ENCODE measurements at regions not wholly inside any gene's neighbourhood (a gene's known extent, or its start where the extent isn't known, plus 50 kb on each side); places are given as distances from the start of the nearest gene placed in this dataset.
A peak's percentile ranks its signal among the peaks of the same experiment; 100 is the strongest.

- Mint-ChIP-seq H3K9me3 (no peaks in the 10 kb centered on the region), H3K27me3 (ENCODE audit: low read depth) (no peaks in the 10 kb centered on the region)
These were observed 111.8 kb upstream of the ZNF521 start for GRCh38 chr18:25463726-25464125.

DNA sequence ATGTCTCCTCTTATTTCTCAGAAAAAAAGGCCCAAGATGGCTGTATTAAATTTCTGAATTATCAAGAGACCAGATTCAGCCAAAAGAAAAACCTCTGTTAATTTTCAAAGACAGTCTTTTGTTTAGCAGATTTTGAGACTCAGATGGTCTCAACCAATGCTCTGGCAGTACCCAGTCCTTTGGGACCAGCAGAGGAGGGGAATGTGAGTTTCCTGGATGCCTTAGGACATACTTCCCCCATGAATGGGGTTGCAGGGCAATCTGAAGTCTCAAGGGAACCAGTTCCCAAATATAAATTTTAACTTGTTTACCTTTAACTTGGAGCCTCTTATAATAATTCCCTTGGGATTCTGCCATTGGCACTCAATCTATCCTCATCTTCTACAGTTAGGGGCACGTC is 107.8 kb upstream of the ZNF521 start:
- no peak overlapping the region for H3K4me3 Mint-ChIP-seq
- H3K9me3 Mint-ChIP-seq: no peaks in the 10 kb centered on the region
- H3K27me3 Mint-ChIP-seq (ENCODE audit: low read depth): no peaks in the 10 kb centered on the region
- TF ChIP-seq CTCF (IDR thresholded peaks at IDR 0.05; ENCODE audit: unreplicated experiment in 3 of 3): no peak
- peaks cover 46% of the 10 kb centered on the region for H3K4me1 Mint-ChIP-seq
- peak overlapping the region in 1 of 3 experiments; percentile 1 for H3K27ac Mint-ChIP-seq
- no peaks in the 10 kb centered on the region for H3K36me3 Mint-ChIP-seq (ENCODE audit: low read depth)

More at GRCh38 chr18:25463726-25464125, 111.8 kb upstream of the ZNF521 start:
- no peak overlapping the region for H3K4me3 Mint-ChIP-seq
- H3K27ac Mint-ChIP-seq: no peak overlapping the region
- H3K4me1 Mint-ChIP-seq: peaks cover 59% of the 10 kb centered on the region
- no peak for TF ChIP-seq CTCF (IDR thresholded peaks at IDR 0.05; ENCODE audit: unreplicated experiment in 3 of 3)
- no peaks in the 10 kb centered on the region for H3K36me3 Mint-ChIP-seq (ENCODE audit: low read depth)

DNA sequence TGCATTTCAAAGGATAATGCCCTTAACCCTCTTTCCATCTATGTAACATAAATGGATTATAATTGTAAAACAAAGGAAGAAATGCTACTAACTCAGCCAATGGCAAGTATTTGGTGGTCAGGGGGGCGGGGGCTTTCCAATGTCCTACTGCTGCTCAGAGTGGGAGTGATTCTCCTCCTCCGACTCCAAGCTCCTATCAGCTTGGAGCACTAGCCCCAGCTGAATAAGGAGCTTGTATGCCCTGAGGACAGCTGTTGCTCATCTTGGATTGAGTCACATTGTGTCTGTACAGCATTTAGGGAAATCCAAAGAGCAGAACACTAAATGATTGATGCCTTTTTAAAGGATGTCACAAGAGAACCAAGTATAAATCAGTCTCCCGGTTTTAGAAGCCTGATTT is 105.6 kb upstream of the ZNF521 start:
- no peaks in the 10 kb centered on the region for H3K9me3 Mint-ChIP-seq
- H3K27me3 Mint-ChIP-seq (ENCODE audit: low read depth): no peaks in the 10 kb centered on the region
- H3K36me3 Mint-ChIP-seq (ENCODE audit: low read depth): no peaks in the 10 kb centered on the region
- peaks cover 30% of the 10 kb centered on the region for H3K4me1 Mint-ChIP-seq
- peak overlapping the region in 2 of 3 experiments; percentile 69 to 92 for H3K27ac Mint-ChIP-seq
- H3K4me3 Mint-ChIP-seq: no peak overlapping the region
- TF ChIP-seq CTCF (IDR thresholded peaks at IDR 0.05; ENCODE audit: unreplicated experiment in 3 of 3): no peak

GRCh38 chr18:25457126-25457525 is 105.2 kb upstream of the ZNF521 start:
- H3K27ac Mint-ChIP-seq: peak overlapping the region; percentile 32 to 92 (median 69)
- TF ChIP-seq CTCF (IDR thresholded peaks at IDR 0.05; ENCODE audit: unreplicated experiment in 3 of 3): no peak

GRCh38 chr18:25456334-25457010 is 104.5 kb upstream of the ZNF521 start:
- no peaks in the 10 kb centered on the region for H3K36me3 Mint-ChIP-seq (ENCODE audit: low read depth)
- H3K4me3 Mint-ChIP-seq: peak overlapping the region in 2 of 3 experiments; percentile 2 to 25
- H3K4me1 Mint-ChIP-seq: peaks cover 30% of the 10 kb centered on the region
- peaks cover 3% of the 10 kb centered on the region for H3K9me3 Mint-ChIP-seq
- no peaks in the 10 kb centered on the region for H3K27me3 Mint-ChIP-seq (ENCODE audit: low read depth)
- H3K27ac Mint-ChIP-seq: peak overlapping the region; percentile 32 to 92 (median 69)
- no peak for TF ChIP-seq CTCF (IDR thresholded peaks at IDR 0.05; ENCODE audit: unreplicated experiment in 3 of 3)

More at GRCh38 chr18:25457126-25457525, 105.2 kb upstream of the ZNF521 start:
- Mint-ChIP-seq H3K4me3 (no peak overlapping the region), H3K9me3 (no peaks in the 10 kb centered on the region), H3K36me3 (ENCODE audit: low read depth) (no peaks in the 10 kb centered on the region), H3K27me3 (ENCODE audit: low read depth) (no peaks in the 10 kb centered on the region), H3K4me1 (peaks cover 30% of the 10 kb centered on the region)

- Mint-ChIP-seq H3K27me3 (ENCODE audit: low read depth) (no peaks in the 10 kb centered on the region), H3K4me1 (peaks cover 30% of the 10 kb centered on the region), H3K36me3 (ENCODE audit: low read depth) (no peaks in the 10 kb centered on the region), H3K9me3 (peaks cover 12% of the 10 kb centered on the region), H3K27ac (peak overlapping the region in 2 of 3 experiments; percentile 69 to 92), H3K4me3 (no peak overlapping the region)
- TF ChIP-seq CTCF (IDR thresholded peaks at IDR 0.05; ENCODE audit: unreplicated experiment in 3 of 3): no peak
These were observed 103.7 kb upstream of the ZNF521 start for GRCh38 chr18:25455646-25456045.
